ENCODE measurements at regions not wholly inside any gene's neighbourhood (a gene's known extent, or its start where the extent isn't known, plus 50 kb on each side); places are given as distances from the start of the nearest gene placed in this dataset.
"Not testable (repeated sequence)": the region's sequence is repeated elsewhere in the genome, so short reads cannot be mapped to it uniquely, and the experiment has no call there.

GRCh38 chr4:127482049-127482448, 150.7 kb upstream of the INTU start:
- DNase-seq (ENCODE audit: low spot score) = no peak

- DNase-seq (ENCODE audit: low spot score) = no peak
Measured at GRCh38 chr4:127484117-127484516, 148.6 kb upstream of the INTU start.

GRCh38 chr4:127486248-127486647, 146.5 kb upstream of the INTU start:
- DNase-seq (ENCODE audit: low spot score) = no peak

GRCh38 chr4:127491571-127491970, 141.2 kb upstream of the INTU start:
- DNase-seq (ENCODE audit: low spot score) = no peak

- DNase-seq (ENCODE audit: low spot score) = not testable (repeated sequence)
Measured at GRCh38 chr4:127496875-127497274, 135.9 kb upstream of the INTU start.

- DNase-seq (ENCODE audit: low spot score) = no peak
Measured at GRCh38 chr4:127498366-127498765, 134.4 kb upstream of the INTU start.

- DNase-seq (ENCODE audit: low spot score) = no peak
Measured at GRCh38 chr4:127500242-127500641, 132.5 kb upstream of the INTU start.

GRCh38 chr4:127501103-127501502, 131.7 kb upstream of the INTU start:
- DNase-seq (ENCODE audit: low spot score) = no peak

GRCh38 chr4:127503111-127503510, 129.6 kb upstream of the INTU start:
- no peak for DNase-seq (ENCODE audit: low spot score)

GRCh38 chr4:127505203-127505602, 127.6 kb upstream of the INTU start:
- DNase-seq (ENCODE audit: low spot score) = no peak

- DNase-seq (ENCODE audit: low spot score) = no peak
Measured at GRCh38 chr4:127506283-127506682, 126.5 kb upstream of the INTU start.

- DNase-seq (ENCODE audit: low spot score) = no peak
Measured at GRCh38 chr4:127509155-127509554, 123.6 kb upstream of the INTU start.

GRCh38 chr4:127512672-127513071, 120.1 kb upstream of the INTU start:
- not testable (repeated sequence) for DNase-seq (ENCODE audit: low spot score)

GRCh38 chr4:127515259-127515658, 117.5 kb upstream of the INTU start:
- not testable (repeated sequence) for DNase-seq (ENCODE audit: low spot score)

GRCh38 chr4:127518046-127518445, 114.7 kb upstream of the INTU start:
- DNase-seq (ENCODE audit: low spot score) = no peak

GRCh38 chr4:127521463-127521862, 111.3 kb upstream of the INTU start:
- DNase-seq (ENCODE audit: low spot score) = no peak

GRCh38 chr4:127523369-127523768, 109.4 kb upstream of the INTU start:
- DNase-seq (ENCODE audit: low spot score) = no peak

- no peak for DNase-seq (ENCODE audit: low spot score)
Measured at GRCh38 chr4:127525608-127526007, 107.1 kb upstream of the INTU start.

GRCh38 chr4:127528302-127528701, 104.5 kb upstream of the INTU start:
- DNase-seq (ENCODE audit: low spot score) = no peak

- DNase-seq (ENCODE audit: low spot score) = not testable (repeated sequence)
Measured at GRCh38 chr4:127529879-127530278, 102.9 kb upstream of the INTU start.

GRCh38 chr4:127533028-127533700, 99.6 kb upstream of the INTU start:
- no peak for DNase-seq (ENCODE audit: low spot score)

- no peak for DNase-seq (ENCODE audit: low spot score)
Measured at GRCh38 chr4:127534041-127534825, 98.5 kb upstream of the INTU start.

- no peak for DNase-seq (ENCODE audit: low spot score)
Measured at GRCh38 chr4:127538016-127538415, 94.7 kb upstream of the INTU start.

Measured in cerebellar cortex (tissue), 1 donor.